Panc1 (cell line): ENCODE measurements at regions not wholly inside any gene's neighbourhood (a gene's known extent, or its start where the extent isn't known, plus 50 kb on each side); places are given as distances from the start of the nearest gene placed in this dataset.

Source experiments
- ATAC-seq: fragments of 200-7000 bp; cut with Tn5 transposase; 2 replicates; pipeline ENCODE4 v1.9.1; 2020; ENCODE audit warnings: mild to moderate bottlenecking, moderate library complexity
- BruUV-seq: library from RNA; stranded (reverse); fragments of 400-500 nt; replicated peaks from 2 replicates; lab custom pipeline; 2021; lab: Mats Ljungman, UMichigan
- CTCF ChIA-PET: fragments of 300-600 bp; sonication (Branson Sonifier 250); formaldehyde crosslinking; loops from one replicate; lab custom pipeline; 2022; ENCODE audit warnings: antibody characterized with exemption; lab: Charles Lee
- POLR2A ChIA-PET: fragments of 300-600 bp; sonication (Branson Sonifier 250); formaldehyde crosslinking; loops from one replicate; lab custom pipeline; 2022; ENCODE audit warnings: antibody characterized with exemption; lab: Charles Lee
- DNase-seq: peaks from one replicate; pipeline ENCODE4 v3.0.0-alpha.2; 2010; ENCODE audit warnings: low read depth, low spot score
- H3K27ac ChIP-seq: 2 replicates; pipeline ENCODE4 v1.5.1; 2011; ENCODE audit warnings: mild to moderate bottlenecking, low read length, inconsistent platforms
- H3K27me3 ChIP-seq: fragments of 200-500 bp; sonication (Bioruptor generic); 2 replicates; pipeline ENCODE4 v1.6.0; 2014; ENCODE audit warnings: low read length, inconsistent platforms; ENCODE audit not compliant: control insufficient read depth, insufficient read depth
- H3K36me3 ChIP-seq: fragments of 200-500 bp; sonication (Bioruptor generic); 2 replicates; pipeline ENCODE4 v1.5.1; 2014; ENCODE audit warnings: inconsistent platforms, mild to moderate bottlenecking, low read length, moderate library complexity; ENCODE audit not compliant: control insufficient read depth, insufficient read depth
- H3K4me1 ChIP-seq: 2 replicates; pipeline ENCODE4 v1.5.1; 2011; ENCODE audit warnings: inconsistent platforms, mild to moderate bottlenecking, low read length, moderate library complexity; ENCODE audit not compliant: control insufficient read depth, insufficient read depth
- H3K4me3 ChIP-seq, 2 experiments: 2 replicates each; pipeline ENCODE4 v1.5.1; 2011 to 2012; ENCODE audit warnings: low read depth in 2 of 2, low read length in 2 of 2, mild to moderate bottlenecking in 2 of 2, inconsistent platforms in 1 of 2, moderate library complexity in 1 of 2
- H3K9me3 ChIP-seq: fragments of 200-500 bp; sonication (Bioruptor generic); 2 replicates; pipeline ENCODE4 v1.5.1; 2014; ENCODE audit warnings: low read depth, mild to moderate bottlenecking, inconsistent platforms, low read length, moderate library complexity; ENCODE audit not compliant: control insufficient read depth, insufficient read depth
- CTCF ChIP-seq: fragments of 450-650 bp; IDR thresholded peaks from 2 replicates; pipeline ENCODE4 v1.5.1; 2017; ENCODE audit warnings: mild to moderate bottlenecking
- POLR2AphosphoS5 ChIP-seq: IDR thresholded peaks from 2 replicates; pipeline ENCODE4 v1.6.1; 2012; ENCODE audit warnings: mild to moderate bottlenecking, low read depth, low read length, moderate library complexity
- REST ChIP-seq, 2 experiments: IDR thresholded peaks; 2 replicates each; pipeline ENCODE4 v1.6.1; 2011 to 2012; ENCODE audit warnings: low read depth in 2 of 2, control low read depth in 1 of 2, low read length in 1 of 2, mild to moderate bottlenecking in 1 of 2, moderate library complexity in 1 of 2; ENCODE audit not compliant: insufficient read depth in 1 of 2
- SIN3A ChIP-seq: IDR thresholded peaks from 2 replicates; pipeline ENCODE4 v1.6.1; 2012; ENCODE audit warnings: low read depth, mild to moderate bottlenecking, low read length, moderate library complexity, borderline replicate concordance; ENCODE audit not compliant: insufficient read depth
- TCF7L2 ChIP-seq: IDR thresholded peaks from 2 replicates; pipeline ENCODE4 v1.6.1; 2011; ENCODE audit warnings: mild to moderate bottlenecking, low read depth, low read length, inconsistent platforms
- in situ Hi-C: cut with HindIII; loops from 2 replicates; pipeline ENCODE4 v1.10.0; 2016; ENCODE audit warnings: low sequenced_read_pairs, low pct_unique_long_range_greater_than_20kb
- intact Hi-C: fragments of 100-400 bp; cut with micrococcal nuclease; formaldehyde crosslinking; loops from one replicate; pipeline ENCODE4 v1.10.0; 2022; ENCODE audit not compliant: unreplicated experiment

GRCh38 chr7:52682993-52683392 is 352.4 kb upstream of the POM121L12 start:
- no peak for ATAC-seq
- Histone ChIP-seq H3K9me3 (no peaks in the 10 kb centered on the region), H3K4me3 (no peak overlapping the region), H3K36me3 (no peaks in the 10 kb centered on the region), H3K27ac (no peak overlapping the region), H3K27me3 (no peaks in the 10 kb centered on the region), H3K4me1 (no peaks in the 10 kb centered on the region)
- in situ Hi-C loops (no loop called here), intact Hi-C loops (no loop called here)
- TF ChIP-seq SIN3A (no peak), TCF7L2 (no peak), CTCF (no peak), REST (IDR thresholded peaks at IDR 0.05; ENCODE audit: insufficient read depth in 1 of 2, low read depth in 2 of 2, low read length in 1 of 2) (no peak), POLR2AphosphoS5 (no peak)
- CTCF ChIA-PET = no interaction called here
- POLR2A ChIA-PET = no interaction called here
- no TSS peak for BruUV-seq
- no peak for DNase-seq

- CTCF ChIA-PET = no interaction called here
- H3K9me3 ChIP-seq = no peaks in the 10 kb centered on the region; the same call in 1 of the 2 replicates
- no peak for ATAC-seq
These were observed 364.7 kb upstream of the POM121L12 start for GRCh38 chr7:52670608-52671225.

More at GRCh38 chr7:52670608-52671225, 364.7 kb upstream of the POM121L12 start:
- no TSS peak for BruUV-seq
- H3K36me3 ChIP-seq = no peaks in the 10 kb centered on the region
- no peak overlapping the region for H3K4me3 ChIP-seq
- no peak for TF ChIP-seq SIN3A
- TF ChIP-seq CTCF = no peak
- no peak for TF ChIP-seq REST (IDR thresholded peaks at IDR 0.05; ENCODE audit: insufficient read depth in 1 of 2, low read depth in 2 of 2, low read length in 1 of 2)
- no peak for TF ChIP-seq POLR2AphosphoS5
- TF ChIP-seq TCF7L2 = no peak
- in situ Hi-C loops = no loop called here
- no peak overlapping the region for H3K27ac ChIP-seq
- no peak for DNase-seq
- intact Hi-C loops = no loop called here
- POLR2A ChIA-PET = interaction anchor here (0.7 kb wide), 1 partner anchor 49 kb away, joined by 5 read pairs; no protein-coding TSS in a partner anchor
- H3K4me1 ChIP-seq = no peaks in the 10 kb centered on the region
- no peaks in the 10 kb centered on the region for H3K27me3 ChIP-seq
